Retinal pigment epithelial cell (primary cell): ENCODE measurements at regions not wholly inside any gene's neighbourhood (a gene's known extent, or its start where the extent isn't known, plus 50 kb on each side); places are given as distances from the start of the nearest gene placed in this dataset.
"Not testable (repeated sequence)": the region's sequence is repeated elsewhere in the genome, so short reads cannot be mapped to it uniquely, and the experiment has no call there.

Source experiments
- DNase-seq: peaks from one replicate; pipeline ENCODE4 v3.0.0-alpha.2; 2010; ENCODE audit warnings: low read depth
- H3K4me3 ChIP-seq: 2 replicates; pipeline ENCODE4 v1.5.1; 2011; ENCODE audit warnings: mild to moderate bottlenecking, low read length, control low read depth, moderate library complexity
- TF ChIP-seq, protein P1 (sequence below): conservative IDR thresholded peaks from 2 replicates; pipeline ENCODE4 v1.5.1; 2011; ENCODE audit warnings: low read depth, low read length, control low read depth, inconsistent platforms

DNA sequence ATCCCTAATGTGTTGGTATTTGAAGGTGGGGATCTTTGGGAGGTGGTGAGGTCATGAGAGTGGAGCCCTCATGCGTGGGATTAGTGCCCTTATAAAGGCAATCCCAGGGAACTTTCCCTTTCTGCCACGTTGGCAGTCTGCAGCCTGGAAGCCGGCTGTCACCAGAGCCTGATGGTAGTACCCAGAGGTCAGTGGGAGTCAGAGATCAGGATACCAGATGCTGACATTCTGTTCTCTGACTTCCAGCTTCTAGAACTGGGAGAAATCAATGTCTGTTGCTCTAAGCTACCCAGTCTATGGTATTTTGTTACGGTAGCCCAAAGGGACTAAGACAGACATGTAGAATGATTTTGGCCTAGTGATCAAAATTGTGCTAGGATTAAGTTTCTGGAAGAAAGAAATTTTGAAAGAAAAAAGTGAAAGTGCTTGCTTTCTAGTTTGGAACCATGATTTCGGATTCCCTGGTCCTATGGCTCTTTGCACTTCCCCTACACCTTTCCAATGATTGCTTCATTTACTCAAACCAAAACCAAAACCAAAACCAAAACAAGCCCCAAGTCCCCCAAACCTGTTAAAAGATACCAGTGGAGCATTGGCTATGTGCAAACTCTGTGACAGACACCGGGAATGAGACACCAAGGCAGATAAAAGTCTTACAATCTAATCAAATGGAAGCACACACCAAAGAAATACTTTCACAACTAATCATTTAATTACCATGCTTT lies 173.7 kb upstream of the ZNF217 start:
- TF ChIP-seq, protein P1, sequence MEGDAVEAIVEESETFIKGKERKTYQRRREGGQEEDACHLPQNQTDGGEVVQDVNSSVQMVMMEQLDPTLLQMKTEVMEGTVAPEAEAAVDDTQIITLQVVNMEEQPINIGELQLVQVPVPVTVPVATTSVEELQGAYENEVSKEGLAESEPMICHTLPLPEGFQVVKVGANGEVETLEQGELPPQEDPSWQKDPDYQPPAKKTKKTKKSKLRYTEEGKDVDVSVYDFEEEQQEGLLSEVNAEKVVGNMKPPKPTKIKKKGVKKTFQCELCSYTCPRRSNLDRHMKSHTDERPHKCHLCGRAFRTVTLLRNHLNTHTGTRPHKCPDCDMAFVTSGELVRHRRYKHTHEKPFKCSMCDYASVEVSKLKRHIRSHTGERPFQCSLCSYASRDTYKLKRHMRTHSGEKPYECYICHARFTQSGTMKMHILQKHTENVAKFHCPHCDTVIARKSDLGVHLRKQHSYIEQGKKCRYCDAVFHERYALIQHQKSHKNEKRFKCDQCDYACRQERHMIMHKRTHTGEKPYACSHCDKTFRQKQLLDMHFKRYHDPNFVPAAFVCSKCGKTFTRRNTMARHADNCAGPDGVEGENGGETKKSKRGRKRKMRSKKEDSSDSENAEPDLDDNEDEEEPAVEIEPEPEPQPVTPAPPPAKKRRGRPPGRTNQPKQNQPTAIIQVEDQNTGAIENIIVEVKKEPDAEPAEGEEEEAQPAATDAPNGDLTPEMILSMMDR, result no peak
- no peak for DNase-seq
- no peak overlapping the region for H3K4me3 ChIP-seq

- peak overlapping the region; percentile 15 for H3K4me3 ChIP-seq
- DNase-seq, result no peak
These were observed 170.8 kb upstream of the ZNF217 start for GRCh38 chr20:53764415-53764800.

DNA sequence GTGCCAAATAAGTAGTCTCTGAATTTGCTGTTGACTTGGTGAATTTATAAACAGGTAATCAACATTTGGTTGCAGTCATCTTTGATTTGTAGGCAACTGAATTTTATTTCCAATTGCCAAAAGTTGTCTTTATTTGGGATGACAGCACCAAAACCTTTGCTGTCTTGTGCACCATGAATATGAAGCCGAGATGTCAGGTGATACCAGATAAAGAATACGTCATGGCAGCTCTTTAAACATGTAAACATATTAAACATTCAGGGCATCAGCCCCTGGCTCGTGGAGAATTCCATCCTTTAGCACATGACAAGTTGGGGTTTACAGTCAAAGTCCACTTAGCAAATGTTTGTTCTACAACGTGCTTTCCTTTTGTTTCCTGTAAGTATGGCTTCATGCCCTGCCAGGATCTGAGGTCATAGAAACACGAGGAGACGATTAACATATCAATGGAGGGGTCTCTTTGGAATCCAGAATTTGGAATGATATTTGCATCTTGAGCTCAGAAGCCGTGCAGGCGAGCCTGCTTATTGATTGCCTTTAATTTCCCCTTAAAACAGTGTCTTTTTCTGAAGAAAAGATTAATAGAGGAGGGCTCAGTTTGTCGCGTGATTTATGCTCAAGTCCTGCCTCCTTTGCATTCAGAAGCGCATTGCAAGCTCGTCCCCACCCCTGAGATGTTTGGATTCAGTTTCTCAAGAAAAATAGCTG lies 170.2 kb upstream of the ZNF217 start:
- DNase-seq, result peak; percentile 96
- H3K4me3 ChIP-seq, result peak overlapping the region; percentile 15
- TF ChIP-seq, protein P1, result no peak

More at GRCh38 chr20:53764415-53764800, 170.8 kb upstream of the ZNF217 start:
- TF ChIP-seq, protein P1, result no peak

DNA sequence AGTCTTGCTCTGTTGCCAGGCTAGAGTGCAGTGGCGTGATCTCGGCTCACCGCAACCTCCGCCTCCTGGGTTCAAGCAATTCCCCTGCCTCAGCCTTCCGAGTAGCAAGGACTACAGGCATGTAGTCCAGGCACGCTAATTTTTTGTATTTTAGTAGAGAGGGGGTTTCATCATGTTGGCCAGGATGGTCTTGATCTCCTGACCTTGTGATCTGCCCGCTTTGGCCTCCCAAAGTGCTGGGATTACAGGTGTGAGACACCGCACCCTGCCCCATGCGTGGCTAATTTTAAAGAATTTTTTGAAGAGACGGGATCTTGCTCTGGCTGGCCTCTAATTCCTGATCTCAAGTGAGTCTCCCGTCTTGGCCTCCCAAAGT lies 168.8 kb upstream of the ZNF217 start:
- DNase-seq, result not testable (repeated sequence)

GRCh38 chr20:53760025-53760441 lies 166.4 kb upstream of the ZNF217 start:
- TF ChIP-seq, protein P1, result no peak
- DNase-seq, result no peak

More for the DNA sequence above, 168.8 kb upstream of the ZNF217 start:
- H3K4me3 ChIP-seq, result not testable (repeated sequence)

DNA sequence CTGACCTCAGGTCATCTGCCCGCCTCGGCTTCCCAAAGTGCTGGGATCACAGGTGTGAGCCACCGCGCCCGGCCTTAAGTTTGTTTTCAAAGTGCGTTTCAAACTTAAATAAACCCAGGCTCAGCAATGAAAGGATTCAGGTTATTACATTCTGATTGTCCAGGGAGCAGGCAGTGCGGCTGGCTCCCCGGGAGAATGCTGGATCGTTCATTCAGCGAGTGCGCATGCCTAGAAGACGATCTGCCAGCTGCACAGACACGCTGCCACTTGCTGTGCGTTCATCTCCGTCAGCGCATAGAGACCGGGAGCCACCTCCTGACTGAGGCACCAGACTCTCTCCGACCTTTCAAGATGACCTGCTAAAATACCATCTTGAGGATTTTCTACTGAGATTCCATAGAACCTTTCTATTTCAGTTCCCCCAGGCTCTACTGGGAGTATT lies 163.9 kb upstream of the ZNF217 start:
- H3K4me3 ChIP-seq, result peak overlapping the region; percentile 5
- TF ChIP-seq, protein P1, result no peak
- DNase-seq, result no peak

More at GRCh38 chr20:53760025-53760441, 166.4 kb upstream of the ZNF217 start:
- no peak overlapping the region for H3K4me3 ChIP-seq

- TF ChIP-seq, protein P1, result no peak
- no peak overlapping the region for H3K4me3 ChIP-seq
- DNase-seq, result no peak
These were observed 162.3 kb upstream of the ZNF217 start for GRCh38 chr20:53755733-53756531.
